Lung (tissue), 11 donors: ENCODE measurements at regions not wholly inside any gene's neighbourhood (a gene's known extent, or its start where the extent isn't known, plus 50 kb on each side); places are given as distances from the start of the nearest gene placed in this dataset.

Experiments used
- ATAC-seq: fragments of 200-7000 bp; cut with Tn5 transposase; one replicate; pipeline ENCODE4 v1.9.1; 2020; ENCODE audit warnings: moderate number of reproducible peaks; ENCODE audit not compliant: insufficient read depth, low FRiP score
- DNase-seq, 3 donors: peaks; one replicate each; pipeline ENCODE4 v3.0.0-alpha.2; 2013 to 2017
- H3K27ac ChIP-seq, 2 donors: one replicate each; pipeline ENCODE4 v1.5.1; 2013; ENCODE audit warnings: mild to moderate bottlenecking in 2 of 2, moderate library complexity in 2 of 2, control low read depth in 1 of 2, inconsistent platforms in 1 of 2, low read depth in 1 of 2, low read length in 1 of 2
- H3K27me3 ChIP-seq, 3 donors: one replicate each; pipeline ENCODE4 v1.5.1; 2013; ENCODE audit warnings: low read length in 2 of 3; ENCODE audit not compliant: control insufficient read depth in 3 of 3, insufficient read depth in 3 of 3
- H3K36me3 ChIP-seq, 4 donors: one replicate each; pipeline ENCODE4 v1.5.1; 2013; ENCODE audit warnings: low read length in 4 of 4, mild to moderate bottlenecking in 1 of 4, moderate library complexity in 1 of 4; ENCODE audit not compliant: control insufficient read depth in 4 of 4, insufficient read depth in 4 of 4
- H3K4me1 ChIP-seq, 5 donors: one replicate each; pipeline ENCODE4 v1.5.1; 2013; ENCODE audit warnings: low read length in 5 of 5, mild to moderate bottlenecking in 2 of 5, moderate library complexity in 1 of 5; ENCODE audit not compliant: control insufficient read depth in 5 of 5, insufficient read depth in 5 of 5
- H3K4me3 ChIP-seq: one replicate; pipeline ENCODE4 v1.5.1; 2013; ENCODE audit warnings: mild to moderate bottlenecking, control low read depth, moderate library complexity
- H3K9ac ChIP-seq, 2 donors: one replicate each; pipeline ENCODE4 v1.5.1; 2013; ENCODE audit warnings: low read length in 2 of 2, control low read depth in 1 of 2; ENCODE audit not compliant: insufficient read depth in 1 of 2
- H3K9me3 ChIP-seq, 4 donors: one replicate each; pipeline ENCODE4 v1.5.1; 2013; ENCODE audit warnings: low read length in 3 of 4, mild to moderate bottlenecking in 1 of 4, moderate library complexity in 1 of 4; ENCODE audit not compliant: control insufficient read depth in 4 of 4, insufficient read depth in 3 of 4
- WGBS, 2 donors: extraction: QIAGEN DNeasy Blood & Tissue Kit; methylation state at CpG; one replicate each; pipeline ENCODE4 v1.1.7; 2013; 5-methylcytosine and 5-hydroxymethylcytosine counted together
- TF ChIP-seq, protein P1 (sequence below): IDR thresholded peaks from 2 replicates; pipeline ENCODE4 v1.5.1; 2012; ENCODE audit warnings: mild to moderate bottlenecking; ENCODE audit errors: control extremely low read depth, extremely low read depth
- donor health status: control.
- donor health status: control.
- donor health status: Bipolar disorder and iron deficiency.
- donor health status: healthy.
- donor health status: DM: yes; HTN: yes; CAD: no.

GRCh38 chr11:113569391-113569790 is 94.2 kb upstream of the DRD2 start:
- H3K27me3 ChIP-seq = peaks cover 0 to 12% (median 0%) of the 10 kb centered on the region in 3 donors
- H3K9ac ChIP-seq = no peak overlapping the region
- ATAC-seq (no peak), DNase-seq (no peak)
- no peak overlapping the region for H3K4me3 ChIP-seq
- no peaks in the 10 kb centered on the region for H3K4me1 ChIP-seq
- H3K9me3 ChIP-seq = no peaks in the 10 kb centered on the region
- TF ChIP-seq, protein P1, sequence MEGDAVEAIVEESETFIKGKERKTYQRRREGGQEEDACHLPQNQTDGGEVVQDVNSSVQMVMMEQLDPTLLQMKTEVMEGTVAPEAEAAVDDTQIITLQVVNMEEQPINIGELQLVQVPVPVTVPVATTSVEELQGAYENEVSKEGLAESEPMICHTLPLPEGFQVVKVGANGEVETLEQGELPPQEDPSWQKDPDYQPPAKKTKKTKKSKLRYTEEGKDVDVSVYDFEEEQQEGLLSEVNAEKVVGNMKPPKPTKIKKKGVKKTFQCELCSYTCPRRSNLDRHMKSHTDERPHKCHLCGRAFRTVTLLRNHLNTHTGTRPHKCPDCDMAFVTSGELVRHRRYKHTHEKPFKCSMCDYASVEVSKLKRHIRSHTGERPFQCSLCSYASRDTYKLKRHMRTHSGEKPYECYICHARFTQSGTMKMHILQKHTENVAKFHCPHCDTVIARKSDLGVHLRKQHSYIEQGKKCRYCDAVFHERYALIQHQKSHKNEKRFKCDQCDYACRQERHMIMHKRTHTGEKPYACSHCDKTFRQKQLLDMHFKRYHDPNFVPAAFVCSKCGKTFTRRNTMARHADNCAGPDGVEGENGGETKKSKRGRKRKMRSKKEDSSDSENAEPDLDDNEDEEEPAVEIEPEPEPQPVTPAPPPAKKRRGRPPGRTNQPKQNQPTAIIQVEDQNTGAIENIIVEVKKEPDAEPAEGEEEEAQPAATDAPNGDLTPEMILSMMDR = no peak
- 87 to 91% methylated on average over 3 of the region's 3 CpGs for WGBS, 2 donors
- no peak overlapping the region for H3K27ac ChIP-seq
- no peaks in the 10 kb centered on the region for H3K36me3 ChIP-seq

DNA sequence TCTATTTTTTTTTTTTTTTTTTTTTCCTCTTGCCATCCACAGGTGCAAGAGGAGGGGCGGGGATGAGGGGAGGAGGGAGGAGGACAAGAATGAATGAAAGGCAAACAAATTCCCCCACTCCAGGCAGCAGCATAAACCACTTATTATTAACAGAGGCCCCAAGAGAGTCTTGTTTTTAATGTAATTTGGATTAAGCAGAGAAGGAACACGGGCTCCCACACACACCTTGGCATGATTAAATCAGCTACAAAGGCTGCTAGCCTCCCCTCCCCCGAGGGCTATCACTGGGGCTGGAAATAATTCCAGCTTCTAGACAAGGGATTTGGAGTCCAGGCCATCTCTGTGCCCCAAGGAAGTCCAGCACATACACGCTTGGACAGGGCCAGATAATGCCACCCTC is 93.4 kb upstream of the DRD2 start:
- peaks cover 0 to 12% (median 0%) of the 10 kb centered on the region in 3 donors for H3K27me3 ChIP-seq
- H3K9ac ChIP-seq = no peak overlapping the region
- no peaks in the 10 kb centered on the region for H3K4me1 ChIP-seq
- H3K36me3 ChIP-seq = no peaks in the 10 kb centered on the region
- 49 to 76% methylated on average over 4 of the region's 4 CpGs for WGBS, 2 donors
- H3K27ac ChIP-seq = no peak overlapping the region
- H3K9me3 ChIP-seq = no peaks in the 10 kb centered on the region
- no peak overlapping the region for H3K4me3 ChIP-seq
- TF ChIP-seq, protein P1 = no peak
- DNase-seq (peak; percentile 11 to 38 (median 29)), ATAC-seq (no peak)

DNA sequence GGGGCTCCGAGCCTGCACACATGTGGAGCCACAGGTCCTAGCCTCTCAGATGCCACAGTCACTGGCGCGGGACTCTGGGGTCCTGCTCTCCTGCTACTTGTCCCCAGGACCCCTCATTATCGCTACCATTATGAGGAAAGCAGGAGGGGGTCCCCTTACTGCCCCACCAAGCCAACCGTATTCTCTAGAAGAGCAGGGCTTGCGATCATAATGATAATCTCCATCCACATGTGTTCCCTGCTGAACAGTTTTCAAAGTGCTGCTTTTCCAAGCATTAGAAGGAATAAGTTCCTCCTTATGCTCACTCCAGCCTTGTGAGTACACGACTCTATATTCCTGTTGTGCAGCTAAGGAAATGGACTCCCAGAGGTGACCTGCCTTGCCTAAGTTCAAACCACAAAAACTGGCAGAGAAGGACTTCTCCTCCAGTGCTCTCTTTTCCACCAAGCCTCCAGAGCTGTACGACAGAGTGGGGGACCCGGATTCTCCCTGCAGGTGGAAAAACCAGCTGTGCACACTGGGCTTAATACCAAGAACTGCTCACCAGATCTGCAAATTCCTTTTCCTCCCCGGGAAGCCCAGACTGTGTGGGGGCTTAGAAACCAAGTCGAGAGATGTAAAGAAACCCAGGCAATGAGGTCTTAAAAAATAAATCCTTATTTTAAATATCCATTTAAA is 92.8 kb upstream of the DRD2 start:
- Histone ChIP-seq H3K9ac (no peak overlapping the region), H3K27me3 (peaks cover 0 to 12% (median 0%) of the 10 kb centered on the region in 3 donors), H3K4me3 (no peak overlapping the region), H3K4me1 (no peaks in the 10 kb centered on the region), H3K27ac (no peak overlapping the region), H3K9me3 (no peaks in the 10 kb centered on the region), H3K36me3 (no peaks in the 10 kb centered on the region)
- DNase-seq = peak in 1 of 3 donors; percentile 30
- ATAC-seq = no peak
- 55 to 59% methylated on average over 11 of the region's 11 CpGs for WGBS, 2 donors
- TF ChIP-seq, protein P1 = no peak

DNA sequence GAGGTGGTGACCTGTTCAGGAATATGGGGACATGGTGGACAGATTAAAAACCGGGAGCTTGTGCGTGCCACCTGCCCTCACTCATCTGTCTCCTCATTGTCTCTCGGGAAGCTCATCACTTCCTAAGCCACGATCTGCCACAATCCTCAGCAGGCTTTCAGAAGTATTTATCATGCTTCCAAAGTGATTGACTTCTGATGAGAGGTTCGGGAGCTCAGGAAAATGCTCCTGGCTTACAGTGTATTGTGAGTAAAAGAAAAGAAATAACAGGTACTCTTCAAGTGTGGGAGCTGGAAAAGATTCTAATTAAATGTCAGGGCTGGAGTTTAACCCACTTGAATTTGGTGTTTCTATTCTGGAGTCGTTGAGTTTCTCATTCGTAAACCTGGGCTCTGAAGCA is 91.9 kb upstream of the DRD2 start:
- Histone ChIP-seq H3K27ac (no peak overlapping the region), H3K9ac (no peak overlapping the region), H3K4me1 (no peaks in the 10 kb centered on the region), H3K27me3 (peaks cover 0 to 12% (median 0%) of the 10 kb centered on the region in 3 donors), H3K36me3 (no peaks in the 10 kb centered on the region), H3K4me3 (no peak overlapping the region), H3K9me3 (no peaks in the 10 kb centered on the region)
- DNase-seq (no peak), ATAC-seq (no peak)
- 84 to 88% methylated on average over 7 of the region's 7 CpGs for WGBS, 2 donors
- TF ChIP-seq, protein P1 = no peak
